WTC11 (cell line): ENCODE measurements at regions not wholly inside any gene's neighbourhood (a gene's known extent, or its start where the extent isn't known, plus 50 kb on each side); places are given as distances from the start of the nearest gene placed in this dataset.

ENCODE experiments used
- ATAC-seq: fragments of 200-7000 bp; cut with Tn5 transposase; 2 replicates; pipeline ENCODE4 v1.10.0; 2021; ENCODE audit warnings: mild to moderate bottlenecking, moderate library complexity
- CTCF ChIA-PET: fragments of 300-600 bp; sonication (Branson Sonifier 250); formaldehyde crosslinking; loops from one replicate; lab custom pipeline; 2021; ENCODE audit warnings: antibody characterized with exemption; lab: Charles Lee
- POLR2A ChIA-PET: fragments of 350-600 bp; sonication (Branson Sonifier 250); formaldehyde crosslinking; loops from one replicate; lab custom pipeline; 2021; ENCODE audit warnings: antibody characterized with exemption; lab: Charles Lee
- DNase-seq: peaks from one replicate; pipeline ENCODE4 v3.0.0; 2021; ENCODE audit warnings: low spot score
- H3K27ac Mint-ChIP-seq: 2 replicates; pipeline ENCODE4 v1.8.0; 2021; ENCODE audit warnings: mixed read lengths
- H3K27me3 Mint-ChIP-seq: 2 replicates; pipeline ENCODE4 v1.8.0; 2021; ENCODE audit warnings: low read depth, mild to moderate bottlenecking, moderate library complexity, mixed read lengths
- H3K36me3 Mint-ChIP-seq: 2 replicates; pipeline ENCODE4 v1.8.0; 2021; ENCODE audit warnings: mixed read lengths
- H3K4me1 Mint-ChIP-seq: 2 replicates; pipeline ENCODE4 v1.8.0; 2022; ENCODE audit warnings: mixed read lengths
- H3K4me3 Mint-ChIP-seq: 2 replicates; pipeline ENCODE4 v1.8.0; 2021; ENCODE audit warnings: mild to moderate bottlenecking, moderate library complexity, mixed read lengths
- H3K9me3 Mint-ChIP-seq: 2 replicates; pipeline ENCODE4 v1.8.0; 2021; ENCODE audit warnings: mixed read lengths
- AFF4 ChIP-seq: sonication (generic); formaldehyde crosslinking; IDR thresholded peaks from 2 replicates; pipeline ENCODE4 v1.8.1; 2023; ENCODE audit warnings: mild to moderate bottlenecking, missing genetic modification reagents, borderline replicate concordance
- CBFB ChIP-seq: sonication (generic); formaldehyde crosslinking; IDR thresholded peaks from 2 replicates; pipeline ENCODE4 v1.8.1; 2022; ENCODE audit warnings: mild to moderate bottlenecking, low read depth, missing genetic modification reagents
- CREM ChIP-seq: sonication (generic); formaldehyde crosslinking; IDR thresholded peaks from 2 replicates; pipeline ENCODE4 v1.8.1; 2022; ENCODE audit warnings: mild to moderate bottlenecking, missing genetic modification reagents, moderate library complexity
- E2F4 ChIP-seq: sonication (generic); formaldehyde crosslinking; IDR thresholded peaks from 2 replicates; pipeline ENCODE4 v1.8.1; 2022; ENCODE audit warnings: low read depth, mild to moderate bottlenecking, moderate library complexity, missing genetic modification reagents, borderline replicate concordance
- GRHL2 ChIP-seq: fragments of 250-450 bp; sonication (Bioruptor Pico); IDR thresholded peaks from 2 replicates; pipeline ENCODE4 v1.8.0; 2022; ENCODE audit warnings: mild to moderate bottlenecking, moderate library complexity; ENCODE audit not compliant: insufficient replicate concordance, severe bottlenecking
- JUN ChIP-seq: sonication (generic); formaldehyde crosslinking; IDR thresholded peaks from 2 replicates; pipeline ENCODE4 v1.8.0; 2023; ENCODE audit warnings: mild to moderate bottlenecking, missing genetic modification reagents
- MLX ChIP-seq: sonication (generic); formaldehyde crosslinking; IDR thresholded peaks from 2 replicates; pipeline ENCODE4 v1.8.1; 2023; ENCODE audit warnings: mild to moderate bottlenecking, missing genetic modification reagents, moderate library complexity
- NFE2L1 ChIP-seq: sonication (generic); formaldehyde crosslinking; IDR thresholded peaks from 2 replicates; pipeline ENCODE4 v1.8.1; 2023; ENCODE audit warnings: missing genetic modification reagents
- PRDM15 ChIP-seq: sonication (generic); formaldehyde crosslinking; IDR thresholded peaks from 2 replicates; pipeline ENCODE4 v1.8.0; 2022; ENCODE audit warnings: missing genetic modification reagents
- STAT6 ChIP-seq: sonication (generic); formaldehyde crosslinking; conservative IDR thresholded peaks from 2 replicates; pipeline ENCODE4 v1.8.1; 2023; ENCODE audit warnings: mild to moderate bottlenecking, low read depth, missing genetic modification reagents, moderate library complexity
- TP53 ChIP-seq: sonication (generic); formaldehyde crosslinking; IDR thresholded peaks from 2 replicates; pipeline ENCODE4 v1.8.1; 2023; ENCODE audit warnings: mild to moderate bottlenecking, missing genetic modification reagents
- ZBTB21 ChIP-seq: sonication (generic); formaldehyde crosslinking; IDR thresholded peaks from 2 replicates; pipeline ENCODE4 v1.8.1; 2023; ENCODE audit warnings: mild to moderate bottlenecking, missing genetic modification reagents, borderline replicate concordance
- ZNF219 ChIP-seq: sonication (generic); formaldehyde crosslinking; IDR thresholded peaks from 2 replicates; pipeline ENCODE4 v1.8.0; 2023; ENCODE audit warnings: missing genetic modification reagents, mild to moderate bottlenecking, borderline replicate concordance
- ZNF232 ChIP-seq: sonication (generic); formaldehyde crosslinking; IDR thresholded peaks from 2 replicates; pipeline ENCODE4 v1.8.0; 2022; ENCODE audit warnings: mild to moderate bottlenecking, missing genetic modification reagents
- TF ChIP-seq, protein P1 (sequence below): fragments of 250-450 bp; sonication (Bioruptor Pico); IDR thresholded peaks from 2 replicates; pipeline ENCODE4 v1.9.0; 2021; ENCODE audit warnings: mild to moderate bottlenecking, borderline replicate concordance

GRCh38 chr10:33556620-33557019 is 222.2 kb upstream of the NRP1 start (continued):
- TF ChIP-seq, protein P1, sequence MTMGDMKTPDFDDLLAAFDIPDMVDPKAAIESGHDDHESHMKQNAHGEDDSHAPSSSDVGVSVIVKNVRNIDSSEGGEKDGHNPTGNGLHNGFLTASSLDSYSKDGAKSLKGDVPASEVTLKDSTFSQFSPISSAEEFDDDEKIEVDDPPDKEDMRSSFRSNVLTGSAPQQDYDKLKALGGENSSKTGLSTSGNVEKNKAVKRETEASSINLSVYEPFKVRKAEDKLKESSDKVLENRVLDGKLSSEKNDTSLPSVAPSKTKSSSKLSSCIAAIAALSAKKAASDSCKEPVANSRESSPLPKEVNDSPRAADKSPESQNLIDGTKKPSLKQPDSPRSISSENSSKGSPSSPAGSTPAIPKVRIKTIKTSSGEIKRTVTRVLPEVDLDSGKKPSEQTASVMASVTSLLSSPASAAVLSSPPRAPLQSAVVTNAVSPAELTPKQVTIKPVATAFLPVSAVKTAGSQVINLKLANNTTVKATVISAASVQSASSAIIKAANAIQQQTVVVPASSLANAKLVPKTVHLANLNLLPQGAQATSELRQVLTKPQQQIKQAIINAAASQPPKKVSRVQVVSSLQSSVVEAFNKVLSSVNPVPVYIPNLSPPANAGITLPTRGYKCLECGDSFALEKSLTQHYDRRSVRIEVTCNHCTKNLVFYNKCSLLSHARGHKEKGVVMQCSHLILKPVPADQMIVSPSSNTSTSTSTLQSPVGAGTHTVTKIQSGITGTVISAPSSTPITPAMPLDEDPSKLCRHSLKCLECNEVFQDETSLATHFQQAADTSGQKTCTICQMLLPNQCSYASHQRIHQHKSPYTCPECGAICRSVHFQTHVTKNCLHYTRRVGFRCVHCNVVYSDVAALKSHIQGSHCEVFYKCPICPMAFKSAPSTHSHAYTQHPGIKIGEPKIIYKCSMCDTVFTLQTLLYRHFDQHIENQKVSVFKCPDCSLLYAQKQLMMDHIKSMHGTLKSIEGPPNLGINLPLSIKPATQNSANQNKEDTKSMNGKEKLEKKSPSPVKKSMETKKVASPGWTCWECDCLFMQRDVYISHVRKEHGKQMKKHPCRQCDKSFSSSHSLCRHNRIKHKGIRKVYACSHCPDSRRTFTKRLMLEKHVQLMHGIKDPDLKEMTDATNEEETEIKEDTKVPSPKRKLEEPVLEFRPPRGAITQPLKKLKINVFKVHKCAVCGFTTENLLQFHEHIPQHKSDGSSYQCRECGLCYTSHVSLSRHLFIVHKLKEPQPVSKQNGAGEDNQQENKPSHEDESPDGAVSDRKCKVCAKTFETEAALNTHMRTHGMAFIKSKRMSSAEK (CRISPR knock-in tag) = no peak
- TF ChIP-seq E2F4 (CRISPR knock-in tag) = no peak
- no peak for TF ChIP-seq STAT6
- no peak for TF ChIP-seq CBFB (CRISPR knock-in tag)
- TF ChIP-seq ZNF219 (CRISPR knock-in tag) = no peak
- no peak for TF ChIP-seq PRDM15
- no peak for TF ChIP-seq NFE2L1 (CRISPR knock-in tag)
- no peak for TF ChIP-seq MLX (CRISPR knock-in tag)

- H3K9me3 Mint-ChIP-seq = no peaks in the 10 kb centered on the region
- peaks cover 38% of the 10 kb centered on the region for H3K4me1 Mint-ChIP-seq
- ChIA-PET CTCF (no interaction called here), POLR2A (no interaction called here)
- H3K4me3 Mint-ChIP-seq = no peak overlapping the region
- no peak for ATAC-seq
- no peaks in the 10 kb centered on the region for H3K36me3 Mint-ChIP-seq
- H3K27ac Mint-ChIP-seq = no peak overlapping the region
- peaks cover 15% of the 10 kb centered on the region; the same call in 1 of the 2 replicates for H3K27me3 Mint-ChIP-seq
- DNase-seq = no peak
- TF ChIP-seq TP53 (CRISPR knock-in tag) = no peak
- no peak for TF ChIP-seq CBFB (CRISPR knock-in tag)
- TF ChIP-seq GRHL2 (CRISPR knock-in tag) = no peak
- no peak for TF ChIP-seq STAT6
- TF ChIP-seq CREM (CRISPR knock-in tag) = no peak
- TF ChIP-seq JUN (CRISPR knock-in tag) = no peak
- TF ChIP-seq AFF4 (CRISPR knock-in tag) = no peak
- no peak for TF ChIP-seq MLX (CRISPR knock-in tag)
- no peak for TF ChIP-seq ZNF232
- TF ChIP-seq ZBTB21 (CRISPR knock-in tag) = no peak
Measured at GRCh38 chr10:33556103-33556502, 221.6 kb upstream of the NRP1 start.
